ENCODE measurements at regions not wholly inside any gene's neighbourhood (a gene's known extent, or its start where the extent isn't known, plus 50 kb on each side); places are given as distances from the start of the nearest gene placed in this dataset.
A peak's percentile ranks its signal among the peaks of the same experiment; 100 is the strongest.
"Not testable (repeated sequence)": the region's sequence is repeated elsewhere in the genome, so short reads cannot be mapped to it uniquely, and the experiment has no call there.

- DNase-seq (ENCODE audit: low spot score) = no peak
- Mint-ChIP-seq H3K36me3 (peaks cover 6% of the 10 kb centered on the region), H3K9me3 (peaks cover 40% of the 10 kb centered on the region), H3K27me3 (no peaks in the 10 kb centered on the region), H3K4me3 (no peak overlapping the region), H3K27ac (no peak overlapping the region), H3K4me1 (ENCODE audit: low read depth in 2 of 2) (no peaks in the 10 kb centered on the region)
- no peak for ATAC-seq
Measured at GRCh38 chr7:145488816-145489215, 627.8 kb upstream of the CNTNAP2 start.

DNA sequence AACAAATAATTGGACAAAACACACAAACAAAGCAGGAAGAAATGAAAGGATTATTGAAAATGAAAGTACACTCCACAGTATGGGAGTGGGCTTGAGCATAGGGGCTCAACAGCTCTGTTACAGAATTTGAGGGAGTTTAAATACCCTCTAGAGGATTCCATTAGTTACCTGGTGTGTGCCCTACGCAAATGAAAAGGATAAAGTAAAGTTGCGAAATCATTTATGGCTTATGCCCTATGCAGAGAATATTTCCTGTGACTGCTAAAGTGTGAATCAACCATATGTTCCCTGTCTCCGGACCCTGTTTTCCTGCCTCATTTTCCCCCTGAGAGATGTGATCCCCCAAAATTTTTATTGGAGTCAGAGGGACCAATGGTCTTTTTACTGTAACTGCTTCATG lies 634.6 kb upstream of the CNTNAP2 start:
- Mint-ChIP-seq H3K36me3 (no peaks in the 10 kb centered on the region), H3K4me3 (no peak overlapping the region), H3K27ac (no peak overlapping the region), H3K27me3 (no peaks in the 10 kb centered on the region), H3K9me3 (peaks cover 11% of the 10 kb centered on the region), H3K4me1 (ENCODE audit: low read depth in 2 of 2) (no peaks in the 10 kb centered on the region)
- DNase-seq (ENCODE audit: low spot score) = no peak
- ATAC-seq = no peak

- H3K4me3 Mint-ChIP-seq = no peak overlapping the region
- H3K27ac Mint-ChIP-seq = no peak overlapping the region
- ATAC-seq (no peak), DNase-seq (ENCODE audit: low spot score) (no peak)
- no peaks in the 10 kb centered on the region for H3K4me1 Mint-ChIP-seq (ENCODE audit: low read depth in 2 of 2)
- H3K9me3 Mint-ChIP-seq = peaks cover 13% of the 10 kb centered on the region
- H3K36me3 Mint-ChIP-seq = no peaks in the 10 kb centered on the region
- H3K27me3 Mint-ChIP-seq = no peaks in the 10 kb centered on the region
Measured at GRCh38 chr7:145478541-145478940, 638.1 kb upstream of the CNTNAP2 start.

DNA sequence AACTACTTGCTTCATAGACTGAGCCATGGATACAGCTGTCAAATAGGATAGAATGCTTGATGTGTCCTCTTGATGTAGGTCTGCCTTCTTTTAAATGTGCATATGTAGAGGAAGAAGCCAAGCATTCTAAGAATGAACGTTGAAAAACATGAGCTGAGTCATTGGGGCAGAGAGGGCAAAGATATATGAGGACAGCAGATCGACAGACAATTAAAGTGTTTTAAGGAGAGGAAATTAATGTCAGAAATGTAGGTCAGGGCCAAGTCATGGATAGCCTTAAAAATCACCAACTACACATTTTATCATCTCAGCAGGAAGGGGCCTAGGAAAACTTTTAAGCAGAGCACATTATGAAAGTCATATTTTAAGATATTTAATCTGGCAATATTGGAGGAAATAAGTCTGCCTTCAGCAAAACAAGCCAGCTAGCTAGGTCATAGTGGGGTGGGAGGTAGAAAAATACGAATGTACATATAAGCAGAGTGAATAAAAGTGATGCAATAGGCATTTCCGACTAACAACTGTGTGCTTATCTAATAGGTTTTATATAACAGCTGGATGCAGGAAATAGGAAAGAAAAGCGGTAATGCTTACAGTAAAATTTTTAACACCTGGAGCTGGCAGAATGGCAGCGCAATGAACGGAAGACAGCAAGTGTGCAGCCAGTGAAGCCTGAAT lies 638.3 kb upstream of the TPK1 start:
- no peaks in the 10 kb centered on the region for H3K36me3 Mint-ChIP-seq
- H3K4me3 Mint-ChIP-seq = no peak overlapping the region
- peaks cover 13% of the 10 kb centered on the region for H3K9me3 Mint-ChIP-seq
- ATAC-seq (no peak), DNase-seq (ENCODE audit: low spot score) (no peak)
- no peaks in the 10 kb centered on the region for H3K4me1 Mint-ChIP-seq (ENCODE audit: low read depth in 2 of 2)
- H3K27ac Mint-ChIP-seq = no peak overlapping the region
- H3K27me3 Mint-ChIP-seq = no peaks in the 10 kb centered on the region

DNA sequence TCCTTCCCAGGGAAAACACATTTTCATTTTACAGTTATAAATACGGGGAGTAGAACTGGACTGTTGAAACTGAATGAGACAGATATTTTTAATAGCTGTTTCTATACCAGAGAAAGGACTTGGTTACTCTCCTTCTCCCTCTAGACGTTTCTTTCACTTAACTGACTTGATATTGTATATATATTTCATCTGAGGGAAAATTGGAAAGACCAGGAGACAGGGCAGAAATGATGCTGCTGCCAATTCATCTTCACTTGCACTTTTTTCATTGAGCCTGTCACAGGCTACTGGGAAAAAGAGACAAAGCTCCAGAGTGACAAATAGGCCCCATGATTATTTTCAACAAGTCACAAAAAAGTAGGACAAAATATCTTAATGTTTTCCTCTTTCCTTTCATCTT lies 636.0 kb upstream of the TPK1 start:
- H3K9me3 Mint-ChIP-seq = peaks cover 10% of the 10 kb centered on the region
- H3K4me3 Mint-ChIP-seq = no peak overlapping the region
- H3K27ac Mint-ChIP-seq = no peak overlapping the region
- no peak for ATAC-seq
- no peaks in the 10 kb centered on the region for H3K4me1 Mint-ChIP-seq (ENCODE audit: low read depth in 2 of 2)
- no peaks in the 10 kb centered on the region for H3K27me3 Mint-ChIP-seq
- DNase-seq (ENCODE audit: low spot score) = no peak
- H3K36me3 Mint-ChIP-seq = no peaks in the 10 kb centered on the region

GRCh38 chr7:145464287-145464686 lies 628.4 kb upstream of the TPK1 start:
- Mint-ChIP-seq H3K4me3 (no peak overlapping the region), H3K27me3 (no peaks in the 10 kb centered on the region), H3K4me1 (ENCODE audit: low read depth in 2 of 2) (no peaks in the 10 kb centered on the region), H3K36me3 (no peaks in the 10 kb centered on the region), H3K9me3 (peaks cover 20% of the 10 kb centered on the region), H3K27ac (no peak overlapping the region)
- DNase-seq (ENCODE audit: low spot score) (no peak), ATAC-seq (no peak)

DNA sequence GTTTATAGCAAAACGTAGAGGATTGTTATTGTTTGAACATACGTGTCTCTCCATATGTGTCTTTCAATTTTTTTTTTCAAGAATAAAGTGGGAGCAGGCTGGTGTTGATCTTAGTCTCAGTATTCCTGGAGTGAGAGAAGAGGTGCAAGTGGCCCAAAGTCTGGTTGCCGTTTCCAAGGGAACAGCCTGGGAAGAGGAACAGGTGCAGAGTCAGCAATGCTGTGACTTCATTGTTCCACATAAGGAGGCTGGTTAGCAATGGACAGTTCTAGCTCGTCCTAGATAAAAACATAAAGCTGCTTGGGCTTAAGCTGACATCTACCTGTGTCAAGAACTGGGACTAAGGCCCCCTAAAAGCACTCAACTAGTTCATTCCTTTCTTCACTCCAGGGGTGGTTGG lies 626.6 kb upstream of the TPK1 start:
- no peaks in the 10 kb centered on the region for H3K4me1 Mint-ChIP-seq (ENCODE audit: low read depth in 2 of 2)
- H3K27ac Mint-ChIP-seq = no peak overlapping the region
- H3K9me3 Mint-ChIP-seq = peaks cover 28% of the 10 kb centered on the region
- ATAC-seq (no peak), DNase-seq (ENCODE audit: low spot score) (no peak)
- no peak overlapping the region for H3K4me3 Mint-ChIP-seq
- no peaks in the 10 kb centered on the region for H3K27me3 Mint-ChIP-seq
- no peaks in the 10 kb centered on the region for H3K36me3 Mint-ChIP-seq

DNA sequence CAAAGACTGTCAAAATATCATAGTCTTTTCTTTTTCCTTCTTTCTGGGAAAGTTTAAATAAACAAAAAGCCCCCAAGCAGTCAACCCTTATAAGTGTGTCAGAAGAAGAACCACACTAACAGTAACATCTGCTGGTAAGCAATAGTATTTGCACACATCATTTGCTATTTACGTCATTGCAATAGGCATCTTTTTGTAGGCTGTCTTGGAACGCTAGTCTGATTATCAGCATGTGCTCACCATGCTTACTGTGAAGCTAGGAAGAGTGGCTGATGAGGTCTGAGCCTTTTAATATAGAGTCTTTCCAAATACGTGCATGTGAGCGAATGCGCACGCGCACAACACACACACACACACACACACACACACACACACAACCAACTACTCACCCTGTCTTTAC lies 599.0 kb upstream of the TPK1 start:
- H3K36me3 Mint-ChIP-seq = no peaks in the 10 kb centered on the region
- no peak overlapping the region for H3K4me3 Mint-ChIP-seq
- no peaks in the 10 kb centered on the region for H3K4me1 Mint-ChIP-seq (ENCODE audit: low read depth in 2 of 2)
- H3K9me3 Mint-ChIP-seq = peaks cover 19% of the 10 kb centered on the region
- DNase-seq (ENCODE audit: low spot score) (no peak), ATAC-seq (peak in 1 of 2 donors; percentile 41)
- no peaks in the 10 kb centered on the region for H3K27me3 Mint-ChIP-seq
- H3K27ac Mint-ChIP-seq = no peak overlapping the region

GRCh38 chr7:145431834-145432233 lies 596.0 kb upstream of the TPK1 start:
- Mint-ChIP-seq H3K27ac (no peak overlapping the region), H3K9me3 (peaks cover 24% of the 10 kb centered on the region), H3K4me3 (no peak overlapping the region), H3K27me3 (no peaks in the 10 kb centered on the region), H3K36me3 (peaks cover 4% of the 10 kb centered on the region), H3K4me1 (ENCODE audit: low read depth in 2 of 2) (no peaks in the 10 kb centered on the region)
- ATAC-seq (no peak), DNase-seq (ENCODE audit: low spot score) (no peak)

DNA sequence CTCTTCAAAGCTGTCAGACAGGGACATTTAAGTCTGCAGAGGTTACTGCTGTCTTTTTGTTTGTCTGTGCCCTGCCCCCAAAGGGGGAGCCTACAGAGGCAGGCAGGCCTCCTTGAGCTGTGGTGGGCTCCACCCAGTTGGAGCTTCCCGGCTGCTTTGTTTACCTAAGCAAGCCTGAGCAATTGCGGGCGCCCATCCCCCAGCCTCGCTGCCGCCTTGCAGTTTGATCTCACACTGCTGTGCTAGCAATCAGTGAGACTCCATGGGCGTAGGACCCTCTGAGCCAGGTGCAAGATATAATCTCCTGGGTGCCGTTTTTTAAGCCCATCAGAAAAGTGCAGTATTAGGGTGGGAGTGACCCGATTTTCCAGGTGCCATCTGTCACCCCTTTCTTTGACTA lies 582.6 kb upstream of the TPK1 start:
- not testable (repeated sequence) for H3K4me1 Mint-ChIP-seq (ENCODE audit: low read depth in 2 of 2); H3K36me3 Mint-ChIP-seq

GRCh38 chr7:145411066-145411465 lies 575.2 kb upstream of the TPK1 start:
- DNase-seq (ENCODE audit: low spot score) = no peak
- Mint-ChIP-seq H3K4me1 (ENCODE audit: low read depth in 2 of 2) (no peaks in the 10 kb centered on the region), H3K27me3 (no peaks in the 10 kb centered on the region), H3K9me3 (peaks cover 16% of the 10 kb centered on the region), H3K4me3 (no peak overlapping the region), H3K36me3 (no peaks in the 10 kb centered on the region), H3K27ac (no peak overlapping the region)
- no peak for ATAC-seq

More for the DNA sequence above, 582.6 kb upstream of the TPK1 start:
- not testable (repeated sequence) for DNase-seq (ENCODE audit: low spot score); ATAC-seq; H3K27me3 Mint-ChIP-seq; H3K4me3 Mint-ChIP-seq; H3K27ac Mint-ChIP-seq
- peaks cover 15% of the 10 kb centered on the region for H3K9me3 Mint-ChIP-seq

- ATAC-seq (no peak), DNase-seq (ENCODE audit: low spot score) (no peak)
- Mint-ChIP-seq H3K4me3 (no peak overlapping the region), H3K27ac (no peak overlapping the region), H3K36me3 (no peaks in the 10 kb centered on the region), H3K9me3 (peaks cover 13% of the 10 kb centered on the region), H3K4me1 (ENCODE audit: low read depth in 2 of 2) (no peaks in the 10 kb centered on the region), H3K27me3 (no peaks in the 10 kb centered on the region)
Measured at GRCh38 chr7:145398758-145399157, 562.9 kb upstream of the TPK1 start.

GRCh38 chr7:145394126-145394525 lies 558.3 kb upstream of the TPK1 start:
- H3K36me3 Mint-ChIP-seq = no peaks in the 10 kb centered on the region
- DNase-seq (ENCODE audit: low spot score) = no peak
- no peaks in the 10 kb centered on the region for H3K4me1 Mint-ChIP-seq (ENCODE audit: low read depth in 2 of 2)
- peaks cover 12% of the 10 kb centered on the region for H3K9me3 Mint-ChIP-seq
- H3K27me3 Mint-ChIP-seq = no peaks in the 10 kb centered on the region
- no peak for ATAC-seq
- no peak overlapping the region for H3K27ac Mint-ChIP-seq
- no peak overlapping the region for H3K4me3 Mint-ChIP-seq

DNA sequence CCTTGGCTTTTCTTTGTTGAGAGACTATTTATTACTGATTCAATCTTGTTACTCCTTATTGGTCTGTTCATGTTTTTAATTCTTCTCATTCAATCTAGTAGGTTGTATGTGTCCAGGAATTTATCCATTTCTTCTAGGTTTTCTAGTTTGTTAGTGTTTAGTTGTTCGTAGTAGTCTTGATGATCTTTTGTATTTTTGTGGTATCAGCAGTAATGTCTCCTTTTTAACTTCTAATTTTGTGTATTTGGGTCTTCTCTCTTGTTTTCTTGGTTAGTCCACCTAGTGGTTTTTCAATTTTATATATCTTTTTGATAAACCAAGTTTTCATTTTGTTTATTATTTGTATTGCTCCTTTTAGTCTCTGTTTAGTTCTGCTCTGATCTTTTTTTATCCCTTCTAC lies 546.9 kb upstream of the TPK1 start:
- Mint-ChIP-seq H3K9me3 (peaks cover 28% of the 10 kb centered on the region), H3K4me1 (ENCODE audit: low read depth in 2 of 2) (no peaks in the 10 kb centered on the region), H3K36me3 (peaks cover 5% of the 10 kb centered on the region), H3K27me3 (no peaks in the 10 kb centered on the region), H3K4me3 (no peak overlapping the region), H3K27ac (no peak overlapping the region)
- DNase-seq (ENCODE audit: low spot score) = no peak
- ATAC-seq = no peak

DNA sequence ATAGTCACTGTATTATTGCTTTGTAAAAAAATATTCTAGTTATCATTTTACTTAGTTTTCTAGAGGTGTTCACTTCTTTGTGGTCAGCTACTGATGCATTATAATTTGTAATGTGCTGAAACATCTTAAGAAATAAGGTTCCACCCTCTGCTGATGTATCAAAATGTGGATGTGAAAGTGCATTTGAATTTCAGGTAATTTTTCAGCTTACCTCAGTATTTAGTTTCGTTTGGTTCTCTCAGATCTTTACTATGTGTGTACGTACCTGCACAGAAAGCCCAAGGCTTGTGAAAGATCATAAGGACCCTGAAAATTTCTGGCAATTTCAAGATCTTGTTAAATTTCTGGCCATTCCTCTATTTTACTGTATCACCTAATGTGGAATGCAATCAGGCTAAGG lies 542.3 kb upstream of the TPK1 start:
- no peak overlapping the region for H3K4me3 Mint-ChIP-seq

More for the DNA sequence above, 542.3 kb upstream of the TPK1 start:
- Mint-ChIP-seq H3K9me3 (peaks cover 11% of the 10 kb centered on the region), H3K4me1 (ENCODE audit: low read depth in 2 of 2) (no peaks in the 10 kb centered on the region), H3K36me3 (no peaks in the 10 kb centered on the region), H3K27me3 (no peaks in the 10 kb centered on the region), H3K27ac (no peak overlapping the region)
- ATAC-seq (no peak), DNase-seq (ENCODE audit: low spot score) (no peak)

Measured in natural killer cell treated with Interleukin-12 subunit alpha and Interleukin-12 subunit beta and Interleukin-15 and Interleukin-18, amount 100 ng/mL, for 72 hours (primary cell).